ENCODE measurements at regions not wholly inside any gene's neighbourhood (a gene's known extent, or its start where the extent isn't known, plus 50 kb on each side); places are given as distances from the start of the nearest gene placed in this dataset.

DNA sequence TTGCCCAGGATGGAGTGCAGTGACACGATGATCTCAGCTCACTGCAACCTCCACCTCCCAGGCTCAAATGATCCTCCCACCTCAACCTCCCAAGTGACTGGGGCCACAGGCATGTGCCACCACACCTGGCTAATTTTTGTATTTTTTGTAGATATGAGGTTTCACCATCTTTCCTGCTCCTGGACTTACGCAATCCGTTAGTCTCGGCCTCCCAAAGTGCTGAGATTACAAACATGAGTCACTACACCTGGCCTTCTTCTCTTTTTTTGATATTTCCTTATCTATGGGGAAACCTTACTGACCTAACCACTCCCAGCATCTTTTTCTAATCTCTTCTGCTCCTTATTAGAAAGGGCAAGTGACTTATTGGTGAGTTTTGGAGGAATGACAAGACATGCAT, 121.7 kb upstream of the CHORDC1 start:
- Histone ChIP-seq H3K4me3 (ENCODE audit: control extremely low read depth in 1 of 5, extremely low read depth in 1 of 5, insufficient read depth in 1 of 5, low read depth in 2 of 5, low read length in 4 of 5) (no peak overlapping the region), H3K79me2 (ENCODE audit: control insufficient read depth, insufficient read depth, low read length) (no peaks in the 10 kb centered on the region), H3K36me3 (replicated peaks in 1 of 2; ENCODE audit: control extremely low read depth in 1 of 2, control insufficient read depth in 1 of 2, extremely low read depth in 1 of 2, insufficient read depth in 2 of 2, low read length in 1 of 2) (no peaks in the 10 kb centered on the region), H3K9ac (ENCODE audit: low read length) (no peak overlapping the region), H4K20me1 (ENCODE audit: control insufficient read depth, insufficient read depth, low read length, poor library complexity, severe bottlenecking) (no peaks in the 10 kb centered on the region), H3K9me3 (ENCODE audit: control extremely low read depth in 1 of 3, control insufficient read depth in 2 of 3, insufficient read depth in 1 of 3, low read length in 2 of 3) (no peaks in the 10 kb centered on the region), H3K27ac (ENCODE audit: low read length in 2 of 2) (no peak overlapping the region), H3K27me3 (replicated peaks in 1 of 4; ENCODE audit: control extremely low read depth in 1 of 4, control insufficient read depth in 3 of 4, insufficient read depth in 4 of 4, low read length in 3 of 4) (no peaks in the 10 kb centered on the region), H2AFZ (ENCODE audit: insufficient read depth, low read depth, low read length, poor library complexity, severe bottlenecking) (no peak overlapping the region), H3K4me2 (replicated peaks; ENCODE audit: low read depth, low read length, poor library complexity, severe bottlenecking) (no peak overlapping the region), H3K4me1 (ENCODE audit: control insufficient read depth in 2 of 2, insufficient read depth in 2 of 2, low read length in 2 of 2) (no peaks in the 10 kb centered on the region)
- no CpG with 5 or more reads among the region's 4 CpGs for WGBS (ENCODE audit: insufficient coverage)
- H3K27me3 Mint-ChIP-seq = no peaks in the 10 kb centered on the region
- ATAC-seq (ENCODE audit: low read depth) (no peak), DNase-seq (no peak)
- ChIA-PET CTCF (no interaction called here), POLR2A (no interaction called here)
- intact Hi-C loops (cut with micrococcal nuclease) = no loop called here
- H3K4me3 Mint-ChIP-seq = no peak overlapping the region
- H3K27ac Mint-ChIP-seq = no peak overlapping the region
- no peaks in the 10 kb centered on the region for H3K4me1 Mint-ChIP-seq
- H3K9me3 Mint-ChIP-seq (ENCODE audit: insufficient read depth) = no peaks in the 10 kb centered on the region
- TF ChIP-seq EZH2 (IDR thresholded peaks at IDR 0.05; ENCODE audit: borderline replicate concordance, insufficient read depth, low read depth, low read length, poor library complexity, severe bottlenecking) = no peak
- TF ChIP-seq, protein P1, sequence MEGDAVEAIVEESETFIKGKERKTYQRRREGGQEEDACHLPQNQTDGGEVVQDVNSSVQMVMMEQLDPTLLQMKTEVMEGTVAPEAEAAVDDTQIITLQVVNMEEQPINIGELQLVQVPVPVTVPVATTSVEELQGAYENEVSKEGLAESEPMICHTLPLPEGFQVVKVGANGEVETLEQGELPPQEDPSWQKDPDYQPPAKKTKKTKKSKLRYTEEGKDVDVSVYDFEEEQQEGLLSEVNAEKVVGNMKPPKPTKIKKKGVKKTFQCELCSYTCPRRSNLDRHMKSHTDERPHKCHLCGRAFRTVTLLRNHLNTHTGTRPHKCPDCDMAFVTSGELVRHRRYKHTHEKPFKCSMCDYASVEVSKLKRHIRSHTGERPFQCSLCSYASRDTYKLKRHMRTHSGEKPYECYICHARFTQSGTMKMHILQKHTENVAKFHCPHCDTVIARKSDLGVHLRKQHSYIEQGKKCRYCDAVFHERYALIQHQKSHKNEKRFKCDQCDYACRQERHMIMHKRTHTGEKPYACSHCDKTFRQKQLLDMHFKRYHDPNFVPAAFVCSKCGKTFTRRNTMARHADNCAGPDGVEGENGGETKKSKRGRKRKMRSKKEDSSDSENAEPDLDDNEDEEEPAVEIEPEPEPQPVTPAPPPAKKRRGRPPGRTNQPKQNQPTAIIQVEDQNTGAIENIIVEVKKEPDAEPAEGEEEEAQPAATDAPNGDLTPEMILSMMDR (IDR thresholded peaks at IDR 0.05) = no peak

DNA sequence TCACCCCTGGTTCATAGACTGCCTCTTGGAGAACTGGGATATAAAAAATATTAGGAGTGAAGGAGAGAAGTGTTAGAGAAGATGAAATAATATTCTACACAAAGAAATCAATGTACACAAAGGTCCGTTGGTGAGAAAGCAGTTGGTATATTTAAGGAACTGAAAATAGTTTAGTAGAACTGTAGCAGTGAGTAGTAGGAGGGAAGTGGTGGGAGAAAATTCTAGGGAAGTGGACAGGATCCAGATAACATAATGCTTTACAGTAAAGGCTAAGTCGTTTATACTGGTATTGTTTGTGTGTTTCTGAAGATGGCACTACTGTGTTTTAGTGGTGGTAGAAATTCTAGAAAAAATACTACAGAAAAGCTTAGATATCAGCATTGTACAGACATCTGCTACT, 120.8 kb upstream of the CHORDC1 start:
- H3K27ac Mint-ChIP-seq = no peak overlapping the region
- DNase-seq = no peak
- POLR2A ChIA-PET = no interaction called here

More for the DNA sequence above, 120.8 kb upstream of the CHORDC1 start:
- H3K27me3 ChIP-seq (replicated peaks in 1 of 4; ENCODE audit: control extremely low read depth in 1 of 4, control insufficient read depth in 3 of 4, insufficient read depth in 4 of 4, low read length in 3 of 4) = no peaks in the 10 kb centered on the region
- no peak overlapping the region for H3K9ac ChIP-seq (ENCODE audit: low read length)
- no peak for ATAC-seq (ENCODE audit: low read depth)
- CTCF ChIA-PET = no interaction called here
- TF ChIP-seq, protein P1 (IDR thresholded peaks at IDR 0.05) = no peak
- no peak for TF ChIP-seq EZH2 (IDR thresholded peaks at IDR 0.05; ENCODE audit: borderline replicate concordance, insufficient read depth, low read depth, low read length, poor library complexity, severe bottlenecking)
- H3K9me3 Mint-ChIP-seq (ENCODE audit: insufficient read depth) = no peaks in the 10 kb centered on the region
- H3K27ac ChIP-seq (ENCODE audit: low read length in 2 of 2) = no peak overlapping the region
- H3K36me3 ChIP-seq (replicated peaks in 1 of 2; ENCODE audit: control extremely low read depth in 1 of 2, control insufficient read depth in 1 of 2, extremely low read depth in 1 of 2, insufficient read depth in 2 of 2, low read length in 1 of 2) = no peaks in the 10 kb centered on the region
- no peak overlapping the region for H3K4me3 Mint-ChIP-seq
- no peaks in the 10 kb centered on the region for H3K9me3 ChIP-seq (ENCODE audit: control extremely low read depth in 1 of 3, control insufficient read depth in 2 of 3, insufficient read depth in 1 of 3, low read length in 2 of 3)
- H4K20me1 ChIP-seq (ENCODE audit: control insufficient read depth, insufficient read depth, low read length, poor library complexity, severe bottlenecking) = no peaks in the 10 kb centered on the region
- no peak overlapping the region for H2AFZ ChIP-seq (ENCODE audit: insufficient read depth, low read depth, low read length, poor library complexity, severe bottlenecking)
- no peak overlapping the region for H3K4me2 ChIP-seq (replicated peaks; ENCODE audit: low read depth, low read length, poor library complexity, severe bottlenecking)
- H3K4me3 ChIP-seq (ENCODE audit: control extremely low read depth in 1 of 5, extremely low read depth in 1 of 5, insufficient read depth in 1 of 5, low read depth in 2 of 5, low read length in 4 of 5) = no peak overlapping the region
- WGBS (ENCODE audit: insufficient coverage) = 0% methylated on average over 1 of the region's 2 CpGs
- H3K4me1 ChIP-seq (ENCODE audit: control insufficient read depth in 2 of 2, insufficient read depth in 2 of 2, low read length in 2 of 2) = no peaks in the 10 kb centered on the region
- H3K27me3 Mint-ChIP-seq = no peaks in the 10 kb centered on the region
- H3K79me2 ChIP-seq (ENCODE audit: control insufficient read depth, insufficient read depth, low read length) = no peaks in the 10 kb centered on the region
- intact Hi-C loops (cut with micrococcal nuclease) = no loop called here
- no peaks in the 10 kb centered on the region for H3K4me1 Mint-ChIP-seq
